ENCODE measurements at regions not wholly inside any gene's neighbourhood (a gene's known extent, or its start where the extent isn't known, plus 50 kb on each side); places are given as distances from the start of the nearest gene placed in this dataset.

DNA sequence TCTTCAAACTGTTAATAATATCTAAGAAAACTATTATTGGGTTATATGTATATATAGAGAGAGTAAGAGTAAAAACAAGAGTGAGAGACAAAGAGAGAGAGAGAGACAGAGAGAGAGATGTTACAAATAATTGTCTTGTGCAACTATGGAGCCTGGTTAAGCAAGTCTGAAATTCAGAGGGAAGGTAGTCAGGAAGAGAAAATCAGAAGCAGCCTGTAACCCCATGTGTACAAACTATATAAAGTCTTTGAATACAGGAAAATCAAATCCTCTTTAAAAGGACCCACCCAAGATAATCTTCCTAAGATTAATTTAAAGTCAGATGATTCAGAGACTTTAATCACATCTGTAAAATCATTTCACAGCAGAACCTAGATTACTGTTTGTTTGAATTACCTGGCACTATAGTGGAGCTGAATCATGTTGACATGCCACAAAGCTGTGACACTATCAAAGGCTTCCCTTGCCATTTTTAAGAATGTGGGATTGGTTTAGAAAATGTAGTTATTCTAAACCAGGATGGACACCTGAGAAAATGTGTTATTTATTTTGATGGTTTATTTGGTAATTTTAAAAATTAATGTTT lies 301.7 kb upstream of the FSIP2 start:
- Histone ChIP-seq H3K4me1 (replicated peaks in 1 of 4; ENCODE audit: control insufficient read depth in 3 of 4, insufficient read depth in 4 of 4, low read length in 3 of 4) (peaks cover 0 to 4% (median 0%) of the 10 kb centered on the region in 4 experiments; a peak in 1 of 7 replicates), H3K4ac (replicated peaks; ENCODE audit: insufficient read length, low read depth, low read length) (no peak overlapping the region), H3K4me3 (ENCODE audit: extremely low read depth in 1 of 4, insufficient read depth in 2 of 4, low read depth in 3 of 4, low read length in 4 of 4) (no peak overlapping the region), H2BK20ac (ENCODE audit: low read length) (no peak overlapping the region), H2BK5ac (ENCODE audit: low read depth, low read length) (no peak overlapping the region), H2BK12ac (ENCODE audit: low read depth, low read length) (no peak overlapping the region), H3K56ac (replicated peaks; ENCODE audit: insufficient read length, low read depth, low read length) (no peak overlapping the region), H2AFZ (ENCODE audit: low read length) (no peak overlapping the region), H2BK120ac (replicated peaks; ENCODE audit: low read depth, low read length) (no peak overlapping the region), H3K36me3 (ENCODE audit: control insufficient read depth in 2 of 4, insufficient read depth in 4 of 4, low read length in 3 of 4) (no peaks in the 10 kb centered on the region), H3K18ac (ENCODE audit: extremely low read depth, low read length) (no peak overlapping the region), H3K27me3 (replicated peaks in 1 of 4; ENCODE audit: control insufficient read depth in 3 of 4, extremely low read depth in 1 of 4, insufficient read depth in 3 of 4, low read length in 3 of 4) (no peaks in the 10 kb centered on the region), H3K4me2 (ENCODE audit: insufficient read depth in 1 of 2, low read depth in 2 of 2, low read length in 2 of 2) (no peak overlapping the region), H4K20me1 (replicated peaks in 1 of 2; ENCODE audit: control insufficient read depth in 1 of 2, insufficient read depth in 2 of 2, low read length in 2 of 2) (no peaks in the 10 kb centered on the region), H3K23ac (ENCODE audit: insufficient read length) (no peak overlapping the region), H3K79me2 (ENCODE audit: control insufficient read depth in 1 of 2, insufficient read depth in 2 of 2, low read length in 2 of 2) (peaks cover 0 to 23% of the 10 kb centered on the region in 2 experiments; a peak in 2 of 4 replicates), H3K9ac (replicated peaks in 1 of 4; ENCODE audit: extremely low read depth in 1 of 4, low read depth in 3 of 4, low read length in 3 of 4) (no peak overlapping the region), H2BK15ac (ENCODE audit: low read length) (no peak overlapping the region), H3K27ac (ENCODE audit: low read depth, low read length) (no peak overlapping the region), H4K5ac (ENCODE audit: insufficient read length, low read depth, low read length) (no peak overlapping the region), H3K79me1 (ENCODE audit: low read depth, low read length) (no peaks in the 10 kb centered on the region; the same call in 1 of the 2 replicates), H3K23me2 (ENCODE audit: low read depth, low read length) (no peaks in the 10 kb centered on the region), H4K91ac (replicated peaks; ENCODE audit: insufficient read length, low read length) (no peak overlapping the region), H4K8ac (ENCODE audit: extremely low read depth, insufficient read depth, low read length) (no peak overlapping the region), H3K9me3 (ENCODE audit: insufficient read depth in 2 of 2, low read depth in 1 of 2, low read length in 1 of 2) (no peaks in the 10 kb centered on the region), H2AK5ac (ENCODE audit: low read depth, low read length) (no peak overlapping the region), H3K14ac (ENCODE audit: insufficient read length) (no peak overlapping the region)
- FAIRE-seq (no peak), DNase-seq (ENCODE audit: low read depth in 1 of 2, low spot score in 2 of 2) (no peak)
- ChIA-PET POLR2A (ENCODE audit: partially characterized antibody) (no interaction called here), CTCF (ENCODE audit: partially characterized antibody) (interaction anchor here (1.3 kb wide), 1 partner anchor 37 kb away, joined by 3 read pairs; no protein-coding TSS in a partner anchor)
- TF ChIP-seq ZNF274 (IDR thresholded peaks at IDR 0.05; ENCODE audit: borderline replicate concordance, extremely low read depth, low read length) (no peak), TBP (IDR thresholded peaks at IDR 0.05; ENCODE audit: low read depth, low read length) (no peak), CREB1 (IDR thresholded peaks at IDR 0.05) (no peak), YY1 (IDR thresholded peaks at IDR 0.05; ENCODE audit: low read depth, low read length) (no peak), SP1 (IDR thresholded peaks at IDR 0.05; ENCODE audit: low read depth, low read length) (no peak), SP2 (IDR thresholded peaks at IDR 0.05; ENCODE audit: low read length) (no peak), EZH2 (IDR thresholded peaks at IDR 0.05; ENCODE audit: low read depth, low read length, severe bottlenecking) (no peak), SIN3A (conservative IDR thresholded peaks at IDR 0.05 in 1 of 2, IDR thresholded peaks at IDR 0.05 in 1 of 2; ENCODE audit: low read depth in 1 of 2, low read length in 2 of 2) (no peak), JUN (IDR thresholded peaks at IDR 0.05; ENCODE audit: low read depth, low read length) (no peak), ATF2 (IDR thresholded peaks at IDR 0.05; ENCODE audit: low read length) (no peak), RNF2 (IDR thresholded peaks at IDR 0.05; ENCODE audit: borderline replicate concordance, low read depth, low read length, missing control alignments, poor library complexity, severe bottlenecking) (no peak), KDM1A (IDR thresholded peaks at IDR 0.05; ENCODE audit: borderline replicate concordance, low read length) (no peak), PHF8 (conservative IDR thresholded peaks at IDR 0.05; ENCODE audit: low read depth, low read length) (no peak)

Data from H1 (cell line).